Keratinocyte (primary cell): ENCODE measurements at regions not wholly inside any gene's neighbourhood (a gene's known extent, or its start where the extent isn't known, plus 50 kb on each side); places are given as distances from the start of the nearest gene placed in this dataset.

Experiments used
- DNase-seq: peaks from one replicate; pipeline ENCODE4 v3.0.0-alpha.2; 2011; ENCODE audit warnings: low read depth, missing footprints, low spot score
- FAIRE-seq: peaks from 2 replicates; lab custom pipeline; 2011; peaks lifted over from hg19 to GRCh38; lab: Jason Lieb, UNC
- H2AFZ ChIP-seq: 2 replicates; pipeline ENCODE4 v1.6.0; 2012; ENCODE audit warnings: low read length, control low read depth, inconsistent platforms; ENCODE audit not compliant: control insufficient read depth
- H3K27ac ChIP-seq: 2 replicates; pipeline ENCODE4 v1.5.1; 2011; ENCODE audit warnings: low read length; ENCODE audit not compliant: control insufficient read depth, insufficient read depth
- H3K27me3 ChIP-seq: 3 replicates; pipeline ENCODE4 v1.6.0; 2011; ENCODE audit warnings: low read length; ENCODE audit not compliant: control insufficient read depth, insufficient read depth; ENCODE audit errors: extremely low read depth
- H3K36me3 ChIP-seq, 2 experiments: 2 replicates in 1 of 2; 3 replicates in 1 of 2; pipeline ENCODE4 v1.5.1; 2011; ENCODE audit warnings: low read length in 2 of 2, mild to moderate bottlenecking in 1 of 2; ENCODE audit not compliant: control insufficient read depth in 2 of 2, insufficient read depth in 2 of 2; ENCODE audit errors: extremely low read depth in 1 of 2
- H3K4me1 ChIP-seq: 3 replicates; pipeline ENCODE4 v1.5.1; 2011; ENCODE audit warnings: low read length; ENCODE audit not compliant: control insufficient read depth, insufficient read depth; ENCODE audit errors: extremely low read depth
- H3K4me2 ChIP-seq: 3 replicates; pipeline ENCODE4 v1.6.0; 2011; ENCODE audit warnings: low read depth, low read length; ENCODE audit not compliant: control insufficient read depth, insufficient read depth; ENCODE audit errors: extremely low read depth
- H3K4me3 ChIP-seq, 3 experiments: fragments of 200-600 bp in 1 of 3; sonication (generic) in 1 of 3; 2 replicates in 2 of 3; 3 replicates in 1 of 3; pipeline ENCODE4 v1.5.1; 2011 to 2016; ENCODE audit warnings: low read length in 3 of 3, mild to moderate bottlenecking in 3 of 3, control low read depth in 2 of 3, inconsistent platforms in 1 of 3, low read depth in 1 of 3, mixed read lengths in 1 of 3, mixed run types in 1 of 3, moderate library complexity in 1 of 3; ENCODE audit not compliant: control insufficient read depth in 2 of 3, insufficient read depth in 2 of 3; ENCODE audit errors: extremely low read depth in 1 of 3
- H3K79me2 ChIP-seq: 2 replicates; pipeline ENCODE4 v1.6.0; 2012; ENCODE audit warnings: low read length; ENCODE audit not compliant: control insufficient read depth, insufficient read depth
- H3K9ac ChIP-seq: 3 replicates; pipeline ENCODE4 v1.6.0; 2011; ENCODE audit warnings: low read length; ENCODE audit not compliant: control insufficient read depth, insufficient read depth; ENCODE audit errors: extremely low read depth
- H3K9me1 ChIP-seq: 3 replicates; pipeline ENCODE4 v1.6.0; 2011; ENCODE audit warnings: low read length; ENCODE audit not compliant: control insufficient read depth, insufficient read depth; ENCODE audit errors: extremely low read depth
- H3K9me3 ChIP-seq: 2 replicates; pipeline ENCODE4 v1.5.1; 2012; ENCODE audit warnings: low read depth, low read length; ENCODE audit not compliant: control insufficient read depth
- H4K20me1 ChIP-seq: 3 replicates; pipeline ENCODE4 v1.6.0; 2011; ENCODE audit warnings: low read length; ENCODE audit not compliant: control insufficient read depth, insufficient read depth; ENCODE audit errors: extremely low read depth
- CTCF ChIP-seq, 3 experiments: IDR thresholded peaks in 1 of 3; conservative IDR thresholded peaks in 1 of 3; optimal IDR thresholded peaks in 1 of 3; 2 replicates in 2 of 3; 3 replicates in 1 of 3; pipeline versions ENCODE3 to v1.5.1; 2011; ENCODE audit warnings: low read length in 3 of 3, mild to moderate bottlenecking in 3 of 3, moderate library complexity in 2 of 3, control low read depth in 1 of 3, inconsistent platforms in 1 of 3; ENCODE audit not compliant: insufficient read depth in 2 of 3; ENCODE audit errors: extremely low read depth in 1 of 3
- EZH2 ChIP-seq: IDR thresholded peaks from one replicate; pipeline ENCODE4 v1.6.1; 2012; ENCODE audit warnings: inconsistent platforms, mild to moderate bottlenecking, low read length, moderate library complexity
- dilution Hi-C: fragments of 300-500 bp; cut with MboI; formaldehyde crosslinking; loops from one replicate; pipeline ENCODE4 v1.7.0; 2020; ENCODE audit warnings: low sequenced_read_pairs; ENCODE audit not compliant: extremely low pct_ligation_motif_present

GRCh38 chr4:108477527-108478108 is 142.8 kb upstream of the RPL34 start:
- Histone ChIP-seq H3K9me3 (no peaks in the 10 kb centered on the region), H3K27me3 (no peaks in the 10 kb centered on the region), H3K27ac (no peak overlapping the region), H4K20me1 (no peaks in the 10 kb centered on the region), H3K9ac (no peak overlapping the region), H2AFZ (no peak overlapping the region), H3K9me1 (no peaks in the 10 kb centered on the region), H3K4me2 (no peak overlapping the region), H3K36me3 (no peaks in the 10 kb centered on the region), H3K4me3 (no peak overlapping the region), H3K4me1 (no peaks in the 10 kb centered on the region), H3K79me2 (no peaks in the 10 kb centered on the region)
- DNase-seq (no peak), FAIRE-seq (no peak)
- dilution Hi-C loops = no loop called here
- TF ChIP-seq CTCF (optimal IDR thresholded peaks at IDR 0.05 in 1 of 3, IDR thresholded peaks at IDR 0.05 in 1 of 3, conservative IDR thresholded peaks at IDR 0.05 in 1 of 3; ENCODE audit: extremely low read depth in 1 of 3, insufficient read depth in 2 of 3, low read length in 3 of 3) (no peak), EZH2 (no peak)

GRCh38 chr4:108473163-108473720 is 147.1 kb upstream of the RPL34 start:
- no peaks in the 10 kb centered on the region for H3K9me1 ChIP-seq
- H3K4me2 ChIP-seq = no peak overlapping the region
- H3K4me3 ChIP-seq = no peak overlapping the region
- dilution Hi-C loops = no loop called here
- DNase-seq (no peak), FAIRE-seq (no peak)
- H3K4me1 ChIP-seq = no peaks in the 10 kb centered on the region
- no peak for TF ChIP-seq EZH2
- TF ChIP-seq CTCF (optimal IDR thresholded peaks at IDR 0.05 in 1 of 3, IDR thresholded peaks at IDR 0.05 in 1 of 3, conservative IDR thresholded peaks at IDR 0.05 in 1 of 3; ENCODE audit: extremely low read depth in 1 of 3, insufficient read depth in 2 of 3, low read length in 3 of 3) = no peak
- H3K79me2 ChIP-seq = no peaks in the 10 kb centered on the region
- no peaks in the 10 kb centered on the region for H4K20me1 ChIP-seq
- no peak overlapping the region for H3K27ac ChIP-seq
- H3K9ac ChIP-seq = no peak overlapping the region
- H3K36me3 ChIP-seq = no peaks in the 10 kb centered on the region
- H2AFZ ChIP-seq = no peak overlapping the region
- no peaks in the 10 kb centered on the region for H3K27me3 ChIP-seq
- H3K9me3 ChIP-seq = no peaks in the 10 kb centered on the region
